H9 (cell line): ENCODE measurements at regions not wholly inside any gene's neighbourhood (a gene's known extent, or its start where the extent isn't known, plus 50 kb on each side); places are given as distances from the start of the nearest gene placed in this dataset.

Experiments used
- DNase-seq: peaks from one replicate; pipeline ENCODE4 v3.0.0-alpha.2; 2017
- H2AFZ ChIP-seq: one replicate; pipeline ENCODE4 v1.6.1; 2013; ENCODE audit warnings: mild to moderate bottlenecking, low read length, control low read depth, moderate library complexity
- H2AK5ac ChIP-seq: 2 replicates; pipeline ENCODE4 v1.6.1; 2013; ENCODE audit warnings: low read length, control low read depth, mixed read lengths; ENCODE audit not compliant: insufficient read length
- H2BK120ac ChIP-seq: one replicate; pipeline ENCODE4 v1.6.1; 2013; ENCODE audit warnings: low read depth, mild to moderate bottlenecking, low read length, control low read depth, inconsistent platforms; ENCODE audit not compliant: poor library complexity, severe bottlenecking
- H2BK12ac ChIP-seq: 2 replicates; pipeline ENCODE4 v1.6.1; 2013; ENCODE audit warnings: low read length, control low read depth, mixed read lengths, low read depth; ENCODE audit not compliant: insufficient read length
- H2BK15ac ChIP-seq: 2 replicates; pipeline ENCODE4 v1.6.1; 2013; ENCODE audit warnings: low read depth, low read length, control low read depth
- H2BK20ac ChIP-seq: one replicate; pipeline ENCODE4 v1.6.1; 2013; ENCODE audit warnings: low read depth, mild to moderate bottlenecking, low read length, control low read depth, inconsistent platforms; ENCODE audit not compliant: poor library complexity, severe bottlenecking
- H2BK5ac ChIP-seq: 2 replicates; pipeline ENCODE4 v1.6.1; 2013; ENCODE audit warnings: low read length, control low read depth, mixed read lengths; ENCODE audit not compliant: insufficient read length
- H3K14ac ChIP-seq: 2 replicates; pipeline ENCODE4 v1.6.1; 2013; ENCODE audit warnings: low read length, control low read depth; ENCODE audit not compliant: insufficient read depth
- H3K18ac ChIP-seq: 2 replicates; pipeline ENCODE4 v1.6.1; 2013; ENCODE audit warnings: low read depth, mild to moderate bottlenecking, mixed read lengths, low read length, control low read depth; ENCODE audit not compliant: insufficient read length
- H3K23ac ChIP-seq: 2 replicates; pipeline ENCODE4 v1.6.1; 2013; ENCODE audit warnings: low read length, control low read depth, mixed read lengths, low read depth; ENCODE audit not compliant: insufficient read length
- H3K23me2 ChIP-seq: 2 replicates; pipeline ENCODE4 v1.6.1; 2013; ENCODE audit warnings: low read depth, mild to moderate bottlenecking, mixed read lengths, low read length, control low read depth; ENCODE audit not compliant: insufficient read length, poor library complexity, severe bottlenecking
- H3K27ac ChIP-seq: 2 replicates; pipeline ENCODE4 v1.5.1; 2013; ENCODE audit warnings: low read length, control low read depth, mixed read lengths, low read depth; ENCODE audit not compliant: insufficient read length
- H3K27me3 ChIP-seq: 2 replicates; pipeline ENCODE4 v1.6.1; 2013; ENCODE audit warnings: low read length, control low read depth, inconsistent platforms; ENCODE audit not compliant: insufficient read depth
- H3K4ac ChIP-seq: 2 replicates; pipeline ENCODE4 v1.6.1; 2013; ENCODE audit warnings: low read depth, mild to moderate bottlenecking, control low read depth, inconsistent platforms, low read length, moderate library complexity
- H3K4me1 ChIP-seq: 2 replicates; pipeline ENCODE4 v1.6.1; 2013; ENCODE audit warnings: low read length, control low read depth, inconsistent platforms; ENCODE audit not compliant: insufficient read depth
- H3K4me2 ChIP-seq: 2 replicates; pipeline ENCODE4 v1.6.1; 2013; ENCODE audit warnings: low read length, control low read depth, mixed read lengths; ENCODE audit not compliant: insufficient read length, insufficient read depth
- H3K56ac ChIP-seq: 2 replicates; pipeline ENCODE4 v1.6.1; 2013; ENCODE audit warnings: low read depth, mild to moderate bottlenecking, mixed read lengths, low read length, control low read depth; ENCODE audit not compliant: insufficient read length
- H3K79me1 ChIP-seq: 2 replicates; pipeline ENCODE4 v1.6.1; 2013; ENCODE audit warnings: low read depth, mild to moderate bottlenecking, moderate library complexity, low read length, control low read depth, inconsistent platforms; ENCODE audit not compliant: insufficient read depth, poor library complexity, severe bottlenecking
- H3K79me2 ChIP-seq: 2 replicates; pipeline ENCODE4 v1.6.1; 2013; ENCODE audit warnings: low read length, control low read depth, inconsistent platforms; ENCODE audit not compliant: insufficient read depth
- H3K9ac ChIP-seq: 2 replicates; pipeline ENCODE4 v1.6.1; 2013; ENCODE audit warnings: low read length, control low read depth, mixed read lengths; ENCODE audit not compliant: insufficient read length; ENCODE audit errors: extremely low read depth
- H3K9me3 ChIP-seq: one replicate; pipeline ENCODE4 v1.6.1; 2013; ENCODE audit warnings: low read depth, low read length, inconsistent platforms; ENCODE audit not compliant: control insufficient read depth
- H3T11ph ChIP-seq: one replicate; pipeline ENCODE4 v1.6.1; 2013; ENCODE audit warnings: mild to moderate bottlenecking, low read length, control low read depth, inconsistent platforms
- H4K20me1 ChIP-seq: one replicate; pipeline ENCODE4 v1.6.1; 2013; ENCODE audit not compliant: control insufficient read depth, insufficient read length, insufficient read depth
- H4K5ac ChIP-seq: 2 replicates; pipeline ENCODE4 v1.6.1; 2013; ENCODE audit warnings: low read depth, mild to moderate bottlenecking, mixed read lengths, low read length, control low read depth; ENCODE audit not compliant: insufficient read length
- H4K8ac ChIP-seq: replicated peaks from 2 replicates; pipeline ENCODE4 v1.6.1; 2013; ENCODE audit warnings: low read length, control low read depth, mixed read lengths, low read depth; ENCODE audit not compliant: insufficient read length
- H4K91ac ChIP-seq: 2 replicates; pipeline ENCODE4 v1.6.1; 2013; ENCODE audit warnings: low read depth, mild to moderate bottlenecking, moderate library complexity, mixed read lengths, low read length, control low read depth; ENCODE audit not compliant: insufficient read length
- H3K27ac Mint-ChIP-seq, 3 experiments: 2 replicates in 2 of 3; 3 replicates in 1 of 3; pipeline ENCODE4 v1.8.0; 2020 to 2021; ENCODE audit warnings: mixed read lengths in 3 of 3, mild to moderate bottlenecking in 1 of 3, moderate library complexity in 1 of 3
- H3K27me3 Mint-ChIP-seq: 2 replicates; pipeline ENCODE4 v1.8.0; 2021; ENCODE audit warnings: low read depth, mild to moderate bottlenecking, moderate library complexity, mixed read lengths
- H3K36me3 Mint-ChIP-seq, 3 experiments: 2 replicates in 2 of 3; 3 replicates in 1 of 3; pipeline ENCODE4 v1.8.0; 2020 to 2021; ENCODE audit warnings: low read depth in 3 of 3, mixed read lengths in 3 of 3; ENCODE audit not compliant: insufficient read depth in 1 of 3
- H3K4me1 Mint-ChIP-seq, 2 experiments: 2 replicates each; pipeline ENCODE4 v1.8.0; 2020; ENCODE audit warnings: mixed read lengths in 2 of 2
- H3K4me3 Mint-ChIP-seq, 2 experiments: 2 replicates in 1 of 2; 3 replicates in 1 of 2; pipeline ENCODE4 v1.8.0; 2020 to 2021; ENCODE audit warnings: mild to moderate bottlenecking in 2 of 2, mixed read lengths in 2 of 2, moderate library complexity in 1 of 2
- H3K9me3 Mint-ChIP-seq, 2 experiments: 2 replicates in 1 of 2; 3 replicates in 1 of 2; pipeline ENCODE4 v1.8.0; 2020; ENCODE audit warnings: mild to moderate bottlenecking in 2 of 2, mixed read lengths in 2 of 2, moderate library complexity in 1 of 2
- WGBS: extraction: QIAGEN DNeasy Blood & Tissue Kit; methylation state at CpG from one replicate; pipeline ENCODE4 v1.1.7; 2013; ENCODE audit warnings: missing lambda C conversion rate, low lambda C conversion rate, mixed read lengths; ENCODE audit not compliant: insufficient read length; ENCODE audit errors: extremely low coverage; 5-methylcytosine and 5-hydroxymethylcytosine counted together
- TF ChIP-seq, protein P1 (sequence below): fragments of 200-600 bp; sonication (generic); conservative IDR thresholded peaks from 3 replicates; pipeline ENCODE4 v1.8.0; 2021; ENCODE audit warnings: antibody characterized with exemption, mild to moderate bottlenecking

GRCh38 chr3:35012214-35012613 is 627.1 kb upstream of the ARPP21 start:
- Histone ChIP-seq H2BK12ac (no peak overlapping the region), H3K27ac (no peak overlapping the region), H3K4me1 (no peaks in the 10 kb centered on the region), H2BK20ac (no peak overlapping the region), H3T11ph (no peak overlapping the region), H3K4me2 (no peak overlapping the region), H2BK120ac (no peak overlapping the region), H3K23ac (no peak overlapping the region), H3K79me2 (no peaks in the 10 kb centered on the region), H3K23me2 (no peaks in the 10 kb centered on the region), H3K4ac (no peak overlapping the region), H3K56ac (no peak overlapping the region), H4K5ac (no peak overlapping the region), H2BK15ac (no peak overlapping the region), H3K14ac (no peak overlapping the region), H4K8ac (no peak overlapping the region), H3K18ac (no peak overlapping the region), H3K79me1 (no peaks in the 10 kb centered on the region), H3K27me3 (no peaks in the 10 kb centered on the region), H3K9ac (no peak overlapping the region), H4K91ac (no peak overlapping the region), H3K9me3 (no peaks in the 10 kb centered on the region), H2BK5ac (no peak overlapping the region), H2AK5ac (no peak overlapping the region), H4K20me1 (no peaks in the 10 kb centered on the region), H2AFZ (no peak overlapping the region)
- DNase-seq, result no peak
- Mint-ChIP-seq H3K4me3 (no peak overlapping the region), H3K4me1 (no peaks in the 10 kb centered on the region), H3K27me3 (no peaks in the 10 kb centered on the region), H3K27ac (no peak overlapping the region), H3K9me3 (no peaks in the 10 kb centered on the region), H3K36me3 (no peaks in the 10 kb centered on the region)
- no CpG with 5 or more reads among the region's 1 CpG for WGBS
- TF ChIP-seq, protein P1, sequence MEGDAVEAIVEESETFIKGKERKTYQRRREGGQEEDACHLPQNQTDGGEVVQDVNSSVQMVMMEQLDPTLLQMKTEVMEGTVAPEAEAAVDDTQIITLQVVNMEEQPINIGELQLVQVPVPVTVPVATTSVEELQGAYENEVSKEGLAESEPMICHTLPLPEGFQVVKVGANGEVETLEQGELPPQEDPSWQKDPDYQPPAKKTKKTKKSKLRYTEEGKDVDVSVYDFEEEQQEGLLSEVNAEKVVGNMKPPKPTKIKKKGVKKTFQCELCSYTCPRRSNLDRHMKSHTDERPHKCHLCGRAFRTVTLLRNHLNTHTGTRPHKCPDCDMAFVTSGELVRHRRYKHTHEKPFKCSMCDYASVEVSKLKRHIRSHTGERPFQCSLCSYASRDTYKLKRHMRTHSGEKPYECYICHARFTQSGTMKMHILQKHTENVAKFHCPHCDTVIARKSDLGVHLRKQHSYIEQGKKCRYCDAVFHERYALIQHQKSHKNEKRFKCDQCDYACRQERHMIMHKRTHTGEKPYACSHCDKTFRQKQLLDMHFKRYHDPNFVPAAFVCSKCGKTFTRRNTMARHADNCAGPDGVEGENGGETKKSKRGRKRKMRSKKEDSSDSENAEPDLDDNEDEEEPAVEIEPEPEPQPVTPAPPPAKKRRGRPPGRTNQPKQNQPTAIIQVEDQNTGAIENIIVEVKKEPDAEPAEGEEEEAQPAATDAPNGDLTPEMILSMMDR, result no peak
